Peyer's patch (tissue), 4 donors: ENCODE measurements at regions not wholly inside any gene's neighbourhood (a gene's known extent, or its start where the extent isn't known, plus 50 kb on each side); places are given as distances from the start of the nearest gene placed in this dataset.

Experiments
- POLR2A ChIP-seq, 2 donors: fragments of 450-650 bp; IDR thresholded peaks; one replicate each; pipeline ENCODE4 v1.5.1; 2017; ENCODE audit warnings: antibody characterized with exemption in 2 of 2, mild to moderate bottlenecking in 2 of 2, moderate library complexity in 2 of 2
- TF ChIP-seq, protein P1 (sequence below), 6 experiments: fragments of 450-650 bp in 4 of 6; fragments of 200-600 bp in 2 of 6; sonication (generic) in 1 of 6; IDR thresholded peaks; one replicate each; pipeline ENCODE4 v1.5.1; 2017 to 2019; ENCODE audit warnings: antibody characterized with exemption in 6 of 6, mild to moderate bottlenecking in 3 of 6, moderate library complexity in 1 of 6

DNA sequence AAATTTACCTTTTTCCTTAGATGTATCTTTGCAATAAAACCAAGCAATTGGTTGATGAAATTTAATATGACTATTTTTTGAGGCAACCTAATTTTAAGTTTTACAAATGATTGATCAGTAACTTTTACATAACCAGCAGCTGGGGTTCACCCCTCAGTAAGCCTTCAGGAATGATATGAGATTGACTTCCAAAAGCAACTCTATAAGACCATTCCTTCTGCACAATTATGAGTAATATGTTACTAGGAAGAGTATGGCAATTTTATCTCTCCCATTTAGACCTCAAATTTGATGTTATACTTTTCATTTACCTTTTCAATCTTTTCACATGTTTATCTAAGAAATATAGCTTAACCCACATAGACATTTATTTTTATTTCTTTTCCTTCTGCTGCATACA lies 1546.3 kb downstream of the HACE1 start:
- TF ChIP-seq, protein P1, sequence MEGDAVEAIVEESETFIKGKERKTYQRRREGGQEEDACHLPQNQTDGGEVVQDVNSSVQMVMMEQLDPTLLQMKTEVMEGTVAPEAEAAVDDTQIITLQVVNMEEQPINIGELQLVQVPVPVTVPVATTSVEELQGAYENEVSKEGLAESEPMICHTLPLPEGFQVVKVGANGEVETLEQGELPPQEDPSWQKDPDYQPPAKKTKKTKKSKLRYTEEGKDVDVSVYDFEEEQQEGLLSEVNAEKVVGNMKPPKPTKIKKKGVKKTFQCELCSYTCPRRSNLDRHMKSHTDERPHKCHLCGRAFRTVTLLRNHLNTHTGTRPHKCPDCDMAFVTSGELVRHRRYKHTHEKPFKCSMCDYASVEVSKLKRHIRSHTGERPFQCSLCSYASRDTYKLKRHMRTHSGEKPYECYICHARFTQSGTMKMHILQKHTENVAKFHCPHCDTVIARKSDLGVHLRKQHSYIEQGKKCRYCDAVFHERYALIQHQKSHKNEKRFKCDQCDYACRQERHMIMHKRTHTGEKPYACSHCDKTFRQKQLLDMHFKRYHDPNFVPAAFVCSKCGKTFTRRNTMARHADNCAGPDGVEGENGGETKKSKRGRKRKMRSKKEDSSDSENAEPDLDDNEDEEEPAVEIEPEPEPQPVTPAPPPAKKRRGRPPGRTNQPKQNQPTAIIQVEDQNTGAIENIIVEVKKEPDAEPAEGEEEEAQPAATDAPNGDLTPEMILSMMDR (IDR thresholded peaks at IDR 0.05): no peak
- no peak for TF ChIP-seq POLR2A (IDR thresholded peaks at IDR 0.05)
